Body of pancreas (tissue), 4 donors: ENCODE measurements at regions not wholly inside any gene's neighbourhood (a gene's known extent, or its start where the extent isn't known, plus 50 kb on each side); places are given as distances from the start of the nearest gene placed in this dataset.

Experiments used
- CTCF ChIP-seq, 7 experiments: fragments of 450-650 bp in 4 of 7; fragments of 200-600 bp in 3 of 7; sonication (generic) in 3 of 7; IDR thresholded peaks; one replicate each; pipeline ENCODE4 v1.5.1; 2016 to 2019; ENCODE audit warnings: antibody characterized with exemption in 7 of 7
- POLR2A ChIP-seq, 3 donors: fragments of 450-650 bp; IDR thresholded peaks; one replicate each; pipeline ENCODE4 v1.6.1; 2016; ENCODE audit warnings: antibody characterized with exemption in 3 of 3, mild to moderate bottlenecking in 2 of 3

- TF ChIP-seq POLR2A (IDR thresholded peaks at IDR 0.05) = no peak
- TF ChIP-seq CTCF (IDR thresholded peaks at IDR 0.05) = no peak
These were observed 381.1 kb downstream of the ZNF608 start for GRCh38 chr5:124365361-124365801.
